DMS53 (cell line): ENCODE measurements at regions not wholly inside any gene's neighbourhood (a gene's known extent, or its start where the extent isn't known, plus 50 kb on each side); places are given as distances from the start of the nearest gene placed in this dataset.

Experiments used
- DNase-seq: peaks from one replicate; lab custom pipeline; 2025; lab: John Stamatoyannopoulos, UW

DNA sequence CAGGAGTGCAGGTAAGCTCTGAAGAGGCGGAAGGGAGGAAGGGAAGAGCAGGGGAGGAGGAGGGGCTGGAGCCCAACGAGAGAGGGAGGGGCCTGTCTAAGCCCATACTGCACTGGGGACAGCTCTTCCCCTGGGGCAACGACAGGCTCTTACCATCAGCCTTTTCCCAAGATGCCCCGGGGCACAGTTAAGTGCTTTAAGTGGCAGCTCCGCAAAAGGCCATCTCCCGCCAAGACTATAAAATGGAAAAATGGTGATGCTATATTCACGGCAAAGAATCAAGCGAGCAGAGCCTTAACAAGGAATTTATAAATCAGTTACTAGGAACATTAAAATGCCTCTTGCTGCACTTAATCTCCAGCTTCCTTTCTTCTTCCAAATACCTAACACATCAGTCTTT lies 110.2 kb upstream of the NLRP1 start:
- DNase-seq = no peak

DNA sequence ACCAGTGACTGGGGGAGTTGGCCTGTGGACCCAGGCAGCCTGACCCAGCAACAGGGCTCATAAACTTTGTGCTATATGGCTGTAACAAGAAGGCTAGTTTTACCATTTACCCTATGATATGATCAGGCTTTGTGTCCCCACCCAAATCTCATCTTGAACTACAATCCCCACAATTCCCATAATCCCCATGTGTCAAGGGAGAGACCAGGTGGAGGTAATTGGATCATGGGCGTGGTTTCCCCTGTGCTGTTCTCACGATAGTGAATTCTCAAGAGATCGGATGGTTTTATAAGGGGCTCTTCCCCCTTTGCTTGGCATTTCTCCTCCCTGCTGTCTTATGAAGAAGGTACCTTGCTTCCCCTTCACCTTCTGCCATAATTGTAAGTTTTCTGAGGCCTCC lies 111.2 kb upstream of the NLRP1 start:
- no peak for DNase-seq

DNA sequence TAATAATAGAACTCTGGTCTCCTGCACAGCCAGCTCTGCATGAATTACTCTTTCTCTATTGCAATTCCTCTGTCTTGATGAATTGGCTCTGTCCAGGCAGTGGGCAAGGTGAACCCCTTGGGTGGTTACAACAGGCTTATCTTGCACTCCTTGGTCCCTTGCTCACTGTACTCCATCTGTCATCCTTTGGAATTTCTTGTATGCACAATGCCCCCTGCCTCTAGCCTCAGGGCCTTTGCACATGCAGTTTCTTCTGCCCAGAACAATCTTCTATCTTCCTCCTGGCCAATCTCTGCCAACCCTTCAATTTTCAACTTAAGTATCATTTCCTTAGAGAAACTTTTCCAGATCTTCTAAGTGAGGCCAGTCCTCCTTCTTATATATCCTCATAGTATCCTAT lies 114.7 kb upstream of the NLRP1 start:
- no peak for DNase-seq

DNA sequence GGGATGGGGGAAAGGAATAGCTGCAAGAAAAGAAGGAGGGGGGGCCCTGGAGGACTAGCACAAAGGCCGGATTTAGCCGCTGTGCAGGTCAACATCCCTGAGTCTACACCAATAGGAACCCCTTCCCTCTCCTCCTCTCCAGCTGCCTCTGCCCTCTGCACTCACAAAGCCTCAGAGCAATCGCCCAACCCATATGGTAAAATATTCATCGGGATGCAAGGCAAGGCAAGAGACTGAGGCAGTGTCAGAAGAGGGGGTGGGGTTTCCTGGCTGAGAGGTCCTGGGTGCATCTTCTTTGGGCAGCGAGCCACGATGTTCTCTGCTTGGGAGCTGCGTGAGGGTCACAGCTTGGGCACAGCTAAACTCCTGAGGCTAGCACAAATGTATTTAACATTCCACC lies 115.5 kb upstream of the NLRP1 start:
- no peak for DNase-seq

DNA sequence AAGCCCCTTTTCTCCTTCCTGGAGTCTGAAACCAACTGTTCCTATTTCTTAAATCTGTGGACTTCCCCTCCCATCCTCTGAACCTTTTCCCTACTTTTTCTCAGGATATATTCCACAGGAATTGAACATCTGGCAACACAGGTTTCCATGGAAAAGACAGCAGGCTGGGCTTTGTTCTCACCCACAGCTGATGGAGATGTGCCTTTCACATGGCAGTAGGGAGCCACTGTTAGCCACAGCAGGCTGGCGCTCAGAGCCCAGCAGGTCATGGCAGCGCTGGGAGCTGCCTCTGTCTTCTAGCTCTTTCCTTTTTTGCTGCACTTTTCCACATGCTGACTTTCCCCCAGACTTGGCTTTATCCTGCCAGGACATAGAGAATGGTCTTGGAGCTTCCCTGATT lies 116.4 kb upstream of the NLRP1 start:
- DNase-seq = no peak

DNA sequence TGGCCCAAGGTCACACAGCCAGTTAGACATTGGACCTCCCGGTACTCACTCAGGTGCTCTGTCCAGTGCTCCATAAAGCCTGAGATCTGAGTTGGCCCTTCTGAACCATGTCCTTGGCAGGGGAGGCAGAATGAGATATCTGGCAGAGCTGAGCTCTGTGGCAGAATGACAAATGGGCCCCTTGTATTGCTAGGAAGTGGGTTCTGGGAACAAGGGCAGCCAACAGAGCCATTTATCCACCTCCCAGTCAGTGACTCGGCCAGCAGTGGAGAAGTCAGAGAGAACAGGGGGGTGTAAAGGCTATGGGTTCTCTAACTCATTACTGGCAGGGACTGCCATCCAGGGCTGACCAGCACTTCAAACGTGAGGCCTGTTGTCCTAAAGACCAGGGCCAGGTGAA lies 117.1 kb upstream of the NLRP1 start:
- no peak for DNase-seq

DNA sequence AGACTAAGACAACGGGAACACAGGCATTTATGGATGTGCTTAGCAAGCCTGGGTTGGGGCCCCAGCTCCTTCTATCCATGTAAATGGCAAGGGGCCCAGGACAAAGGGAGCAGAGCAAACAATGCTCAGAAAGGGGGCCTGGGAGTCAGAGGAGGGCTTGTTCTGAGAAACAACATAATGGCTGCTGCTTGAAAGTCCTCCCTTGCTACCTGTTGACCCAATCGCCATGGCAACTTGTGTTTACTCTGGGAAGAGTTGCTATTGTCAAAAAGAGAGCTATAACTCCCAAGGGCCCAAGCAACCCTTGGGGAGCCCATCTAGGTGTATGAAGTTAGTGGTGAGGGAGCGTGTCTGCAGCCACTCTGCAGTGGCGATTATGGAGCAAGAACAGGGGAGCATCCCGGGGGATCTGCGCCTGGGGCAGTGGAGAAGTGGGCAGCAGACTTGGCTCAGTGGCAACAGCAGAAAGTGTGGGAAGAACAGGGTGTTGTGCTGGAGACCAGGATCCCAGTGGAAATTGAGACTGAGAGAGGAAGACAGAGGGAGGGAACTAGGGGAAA lies 118.7 kb upstream of the NLRP1 start:
- peak; percentile 12 for DNase-seq

DNA sequence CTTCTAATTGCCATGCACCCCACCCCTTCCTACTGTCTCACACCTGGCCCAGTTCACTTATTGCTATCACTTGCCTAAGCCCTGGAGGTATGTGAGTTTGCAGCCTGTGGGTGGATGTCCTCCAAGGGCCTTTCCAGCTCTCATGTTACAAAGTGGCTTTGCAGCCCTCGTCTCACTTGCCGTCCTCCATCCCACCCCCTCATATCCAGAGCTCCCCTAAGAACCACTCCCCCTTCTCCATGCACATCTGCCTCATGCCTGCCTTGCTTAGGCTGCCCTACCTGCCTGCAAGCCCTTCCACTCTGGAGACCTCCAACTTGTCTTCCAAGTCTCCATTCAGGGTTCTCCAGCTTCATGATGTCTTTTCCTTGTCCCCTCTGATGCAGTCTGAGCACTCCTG lies 119.4 kb upstream of the NLRP1 start:
- DNase-seq = no peak

DNA sequence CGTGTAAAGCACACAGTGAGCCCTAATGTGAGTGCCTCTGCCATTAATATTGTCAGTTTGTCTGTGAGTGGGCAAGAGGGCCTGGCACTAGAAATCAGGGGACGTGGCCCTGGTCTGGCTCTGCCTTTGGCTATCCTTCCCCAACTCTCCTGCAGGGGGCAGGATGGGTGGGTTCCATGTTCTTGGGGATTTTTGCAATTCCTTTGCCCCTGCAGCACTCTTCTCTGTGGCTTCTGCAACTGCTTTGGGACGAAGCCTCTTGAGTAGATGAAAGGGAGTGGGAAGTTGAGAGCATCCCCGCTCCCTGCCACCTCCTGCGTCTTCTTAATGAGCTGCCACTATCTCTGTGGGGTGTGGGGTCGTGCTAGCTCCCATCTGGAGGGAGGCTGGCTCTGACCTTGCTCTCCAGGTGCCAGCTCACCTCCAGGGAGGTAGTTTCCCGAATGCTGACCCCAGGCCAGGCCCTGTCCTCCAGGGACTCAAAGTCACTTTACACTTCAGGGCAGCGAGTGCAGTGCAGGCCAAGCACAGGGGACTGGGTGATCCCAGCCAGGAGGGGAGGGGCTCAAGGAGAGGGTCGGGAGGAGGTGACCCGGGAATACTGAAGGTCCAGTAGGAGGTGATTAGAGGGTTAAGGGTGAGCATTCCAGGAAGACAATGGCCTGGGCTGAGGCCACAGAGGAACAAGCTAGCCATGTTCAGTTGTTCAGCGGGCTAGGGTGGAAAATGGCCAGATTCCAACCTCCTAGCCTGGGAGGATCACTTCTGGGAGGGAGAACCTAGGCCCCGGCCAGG lies 121.0 kb upstream of the NLRP1 start:
- DNase-seq = no peak

DNA sequence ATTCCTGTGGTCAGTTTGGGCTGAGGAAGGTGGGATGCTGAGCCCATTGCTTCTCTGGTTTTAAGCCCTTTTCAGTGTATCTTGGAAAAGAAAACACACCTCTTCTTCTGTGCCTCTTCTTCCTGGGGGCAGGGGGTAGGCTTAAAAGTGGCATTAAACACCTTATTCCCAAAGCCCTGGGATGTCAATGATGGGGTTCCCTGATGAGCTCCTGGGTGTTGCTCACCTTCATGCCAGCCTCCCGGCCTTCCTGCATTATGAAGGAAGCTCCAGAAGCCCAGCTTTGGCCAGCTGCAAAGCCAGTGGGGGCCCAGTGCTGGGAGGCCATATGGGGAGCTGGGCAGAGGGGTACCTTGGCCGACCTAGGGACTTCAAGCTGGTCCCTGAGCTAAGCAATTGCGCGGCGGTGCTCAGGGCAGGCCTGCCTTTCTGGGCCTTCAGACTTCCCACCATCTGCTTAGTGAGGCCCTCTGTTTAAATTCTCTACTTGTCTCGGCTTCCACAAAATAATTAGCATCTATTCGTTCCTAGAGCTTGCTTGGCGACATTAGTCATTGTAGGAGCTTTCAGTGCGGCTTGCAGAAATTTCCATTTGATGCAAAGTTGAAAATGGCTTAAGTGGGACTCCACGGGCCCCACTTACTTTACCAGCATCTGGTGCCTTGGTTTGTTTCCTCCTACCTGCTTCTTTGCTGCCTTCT lies 121.7 kb upstream of the NLRP1 start:
- no peak for DNase-seq

DNA sequence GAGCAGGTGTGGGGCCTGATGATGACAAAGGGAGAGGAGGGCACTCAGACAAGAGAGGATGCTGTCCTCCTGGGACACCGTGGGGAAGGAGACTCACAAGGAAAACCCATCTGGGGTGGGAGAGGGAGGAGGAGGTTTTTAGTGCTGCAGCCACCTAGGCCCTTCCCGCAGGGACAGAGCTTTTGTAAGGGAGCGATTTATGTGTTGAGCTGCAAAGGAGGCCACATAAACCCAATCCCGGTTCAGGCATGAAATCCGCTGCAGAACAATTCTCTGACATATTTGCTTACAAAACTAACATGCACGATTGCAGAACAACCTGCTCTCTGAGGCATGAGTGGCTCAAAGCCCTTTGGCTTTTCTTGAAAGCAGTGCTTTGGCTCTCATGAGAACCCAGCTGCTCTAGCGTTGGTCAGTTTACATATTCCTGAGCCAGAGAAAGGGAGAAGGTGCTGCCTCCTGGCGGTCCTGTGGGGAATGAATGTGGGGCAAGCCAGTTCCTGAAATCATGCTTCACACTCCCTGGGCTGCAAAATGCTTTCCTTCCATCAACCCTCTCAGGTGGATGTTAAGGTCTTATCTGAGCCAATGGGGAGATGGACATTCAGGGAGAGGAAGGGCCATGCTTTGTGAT lies 122.4 kb upstream of the NLRP1 start:
- DNase-seq = peak; percentile 67

DNA sequence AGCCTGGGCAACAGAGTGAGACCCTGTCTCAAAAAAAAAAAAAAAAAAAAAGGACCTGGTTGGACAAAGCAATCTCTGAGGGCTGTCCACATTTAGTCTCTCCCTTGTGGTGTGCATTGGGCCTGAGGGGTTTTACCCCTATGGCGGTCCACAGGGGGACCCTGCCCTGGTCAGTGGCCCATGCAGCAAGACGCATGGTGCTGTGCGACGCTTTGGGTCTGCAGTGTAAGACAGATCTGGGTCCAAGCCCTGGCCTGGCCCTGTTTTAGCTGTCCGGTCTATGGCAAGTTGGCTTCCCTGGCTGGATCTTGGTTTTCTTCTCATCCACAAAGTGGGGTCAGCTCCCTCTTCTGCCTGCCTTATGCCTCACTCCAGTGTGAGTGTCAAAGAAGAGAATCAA lies 123.2 kb upstream of the NLRP1 start:
- DNase-seq = no peak

DNA sequence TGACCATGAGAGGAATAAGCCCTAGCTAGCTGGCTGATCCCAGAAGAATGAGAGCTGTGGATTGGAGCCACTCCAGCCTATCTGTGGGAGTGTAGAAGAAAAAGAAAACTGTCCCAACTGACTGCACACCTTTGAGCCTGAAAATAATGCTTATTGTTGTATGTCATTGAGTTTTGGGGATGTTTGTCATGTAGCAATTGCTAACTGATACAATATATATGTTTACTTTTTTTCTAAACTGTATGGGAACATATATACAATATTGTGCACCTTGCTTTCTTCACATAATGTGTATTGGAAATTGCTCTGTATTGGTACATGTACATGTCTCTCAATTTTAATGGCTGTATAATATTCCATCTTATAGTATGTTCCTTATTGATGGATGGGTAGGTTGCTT lies 124.0 kb upstream of the NLRP1 start:
- DNase-seq = no peak

DNA sequence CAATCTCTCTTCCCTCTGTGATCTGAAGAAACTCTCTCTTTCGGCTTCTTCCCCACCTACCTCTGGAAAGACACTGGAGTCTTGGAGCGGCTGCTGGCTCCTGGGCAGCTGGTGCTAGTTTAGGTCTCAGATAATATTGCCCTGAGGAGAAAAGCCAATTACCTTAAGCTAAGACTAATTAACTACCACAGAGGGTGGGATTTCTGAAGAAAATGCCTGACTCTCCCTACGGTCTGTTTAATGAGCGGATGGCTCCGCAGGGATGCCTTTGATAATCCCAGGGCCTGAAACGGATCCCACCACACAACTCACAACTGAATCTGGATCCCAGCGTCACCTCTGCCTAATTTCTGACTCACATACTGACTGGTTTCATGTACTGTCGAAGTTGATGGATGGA lies 127.0 kb upstream of the NLRP1 start:
- DNase-seq = no peak

DNA sequence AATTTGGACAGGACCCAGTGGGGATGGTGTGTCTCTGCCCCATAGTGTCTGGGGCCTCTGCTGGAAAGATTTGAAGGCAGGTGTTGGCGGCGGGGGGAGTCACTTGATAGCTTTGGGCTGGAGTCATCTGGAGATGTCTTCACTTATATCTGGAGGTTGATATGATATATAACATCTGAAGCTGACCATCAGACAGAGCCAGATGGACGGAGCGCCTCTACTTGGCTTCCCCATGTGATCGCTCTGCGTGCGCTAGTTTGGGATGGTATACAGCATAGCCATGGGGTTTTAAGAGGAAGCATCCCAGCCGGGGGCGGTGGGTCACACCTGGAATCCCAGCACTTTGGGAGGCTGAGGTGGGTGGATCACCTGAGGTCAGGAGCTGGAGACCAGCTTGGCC lies 130.7 kb upstream of the NLRP1 start:
- no peak for DNase-seq

DNA sequence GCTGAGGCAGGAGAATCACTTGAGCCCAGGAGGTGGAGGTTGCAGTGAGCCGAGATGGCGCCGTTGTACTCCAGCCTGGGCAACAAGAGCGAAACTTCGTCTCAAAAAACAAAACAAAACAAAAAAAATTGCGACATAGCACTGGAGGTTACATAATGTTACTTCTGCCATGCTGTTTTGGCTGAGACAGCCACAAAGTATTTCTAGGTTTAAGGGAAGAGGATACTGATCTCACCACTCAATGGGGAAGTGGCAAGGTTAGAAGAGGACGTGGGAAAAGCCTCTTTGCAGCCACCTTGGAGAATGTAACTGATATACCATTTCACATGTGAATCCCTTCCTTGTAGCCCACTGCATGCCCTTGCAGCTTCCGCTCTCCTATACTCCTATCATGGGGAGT lies 131.2 kb upstream of the NLRP1 start:
- no peak for DNase-seq

DNA sequence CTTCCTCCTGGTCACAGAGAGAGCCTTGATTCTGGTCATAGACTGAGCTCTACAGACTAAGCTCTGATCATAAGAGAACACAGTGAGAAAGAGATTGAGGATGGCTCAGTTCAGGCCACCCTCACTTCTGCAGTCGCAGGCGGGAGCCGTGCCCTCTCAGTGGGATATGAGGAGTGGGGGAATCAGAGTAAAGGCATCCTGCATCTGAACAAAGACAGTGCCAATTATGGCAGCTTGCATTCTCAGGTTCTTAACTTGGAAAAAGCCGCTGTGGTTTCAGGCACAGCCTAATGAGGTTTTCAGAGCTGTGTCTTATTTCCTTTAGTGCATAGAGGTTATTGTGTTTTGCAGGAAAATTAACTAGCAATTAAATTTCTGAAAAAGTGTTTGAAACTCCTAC lies 134.4 kb upstream of the NLRP1 start:
- DNase-seq = no peak

DNA sequence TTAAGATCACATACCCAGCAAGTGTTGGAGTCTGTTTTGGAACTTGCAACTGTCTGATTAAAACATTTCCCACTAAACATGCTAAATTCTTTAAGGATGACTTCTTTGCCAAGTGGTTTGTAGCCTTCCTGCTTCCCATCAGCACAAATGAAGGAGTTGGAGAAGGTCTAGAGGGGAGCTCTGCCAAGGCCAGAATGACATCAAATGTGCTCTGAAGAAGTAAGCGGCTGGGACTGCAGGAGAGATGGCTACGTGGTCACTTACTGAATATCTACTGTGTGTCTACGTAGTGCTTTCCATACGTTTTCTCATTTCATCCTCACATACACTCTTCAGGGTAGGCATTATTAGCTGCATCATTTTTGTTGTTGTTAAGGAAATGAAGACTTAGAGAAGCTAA lies 135.7 kb upstream of the NLRP1 start:
- no peak for DNase-seq

DNA sequence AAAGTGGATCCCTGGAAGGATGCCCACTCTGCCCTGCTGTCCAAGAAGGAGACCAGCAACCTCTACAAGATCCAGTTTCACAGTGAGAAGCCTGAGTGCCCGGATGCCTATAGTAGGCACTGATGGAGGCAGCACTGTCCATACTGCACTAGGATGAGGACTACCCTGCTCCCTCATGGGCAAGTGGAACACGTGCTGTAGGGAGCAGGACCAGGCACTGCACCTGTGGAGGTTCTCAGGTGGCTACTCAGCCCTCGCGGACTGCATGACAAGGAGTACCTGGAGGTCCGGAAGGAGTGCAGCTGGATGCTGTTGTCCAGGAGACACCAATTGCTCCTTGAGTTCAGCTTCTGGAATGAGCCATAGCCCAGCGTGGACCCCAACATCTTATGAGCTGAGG lies 146.1 kb upstream of the NLRP1 start:
- DNase-seq = no peak

DNA sequence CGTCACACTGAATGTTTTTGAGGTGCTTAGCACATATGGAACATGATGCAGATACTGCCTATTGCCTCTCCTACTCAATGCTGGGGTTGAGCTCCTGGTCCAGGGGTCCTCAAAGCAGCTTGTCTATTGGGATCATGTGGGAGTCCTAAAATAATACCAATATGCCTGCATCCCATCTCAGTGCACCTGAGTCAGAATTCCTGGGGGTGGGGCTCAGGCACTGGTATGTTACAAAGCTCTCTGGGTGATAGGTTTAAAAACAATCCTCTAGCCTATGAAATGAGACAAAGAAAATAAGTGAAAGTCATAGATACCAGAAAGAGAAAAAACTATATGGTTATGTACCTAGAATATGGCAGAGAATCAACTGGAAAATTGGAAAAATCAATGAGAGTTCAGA lies 156.6 kb upstream of the NLRP1 start:
- DNase-seq = no peak

DNA sequence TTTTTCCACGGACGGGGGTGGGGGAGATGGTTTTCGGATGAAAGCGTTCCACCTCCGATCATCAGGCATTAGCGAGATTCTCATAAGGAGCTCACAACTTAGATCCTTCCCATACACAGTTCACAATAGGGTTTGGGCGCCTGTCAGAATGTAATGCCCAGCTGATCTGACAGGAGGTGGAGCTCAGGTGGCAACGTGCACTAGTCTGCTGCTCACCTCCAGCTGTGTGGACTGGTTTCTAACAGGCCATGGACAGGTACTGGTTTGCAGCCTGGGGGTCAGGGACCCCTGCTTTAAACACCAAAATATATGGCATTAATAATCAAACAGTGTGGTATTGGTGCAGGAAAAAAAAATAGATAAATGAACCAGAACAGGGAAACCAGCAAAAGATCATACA lies 157.5 kb upstream of the NLRP1 start:
- no peak for DNase-seq

DNA sequence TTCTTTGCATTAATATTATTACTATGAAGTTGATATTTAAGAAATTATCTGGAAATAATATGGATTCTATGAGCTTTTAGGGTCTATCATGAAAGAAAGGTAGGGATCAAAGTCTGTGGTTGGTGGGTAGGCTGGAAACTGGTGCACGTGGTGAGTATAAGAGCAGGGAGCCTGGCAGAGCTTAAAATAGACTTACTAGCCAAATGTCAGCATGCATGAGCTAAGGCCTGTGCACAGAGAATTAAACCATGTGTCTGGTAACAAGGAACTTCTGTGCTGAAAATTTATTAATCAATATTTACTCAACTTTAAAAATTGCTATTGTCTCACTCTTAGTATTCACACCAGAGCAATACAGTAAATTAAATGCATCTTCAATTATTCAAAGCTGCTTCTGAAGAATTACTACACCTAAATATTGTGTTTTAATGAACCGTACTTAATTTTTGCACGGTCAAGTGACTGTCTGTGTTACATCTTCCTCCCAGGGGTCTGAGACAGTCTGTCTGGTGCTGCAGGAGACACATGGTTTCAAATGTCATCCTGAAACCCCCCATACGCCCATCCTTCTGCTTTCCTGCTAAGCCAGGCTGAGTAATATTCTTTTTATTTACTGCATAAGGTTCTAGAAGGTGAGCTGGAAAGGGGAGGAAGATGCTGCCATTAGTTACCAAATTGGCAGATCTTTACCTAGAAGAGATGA lies 161.0 kb upstream of the NLRP1 start:
- DNase-seq = no peak

DNA sequence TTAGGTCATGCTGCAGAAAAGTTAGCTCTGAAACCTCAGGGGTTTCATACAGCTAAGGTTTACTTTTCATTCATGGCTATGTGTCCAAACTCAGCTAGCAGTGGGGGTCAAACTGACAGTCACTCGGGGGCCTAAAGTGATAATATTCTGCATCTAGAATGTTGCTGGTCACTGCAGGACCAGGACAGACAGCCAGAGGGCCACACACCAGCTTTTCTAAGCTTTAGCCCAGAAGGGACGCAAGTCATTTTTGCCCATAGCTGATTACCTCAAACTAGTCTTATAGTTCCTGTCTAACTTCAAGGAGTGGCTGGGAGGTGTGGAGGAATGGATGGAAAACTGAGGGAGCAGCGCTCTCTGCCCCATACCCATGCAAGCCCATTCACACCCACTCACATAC lies 163.0 kb upstream of the NLRP1 start:
- DNase-seq = no peak
